HFFc6 (cell line): ENCODE measurements at regions not wholly inside any gene's neighbourhood (a gene's known extent, or its start where the extent isn't known, plus 50 kb on each side); places are given as distances from the start of the nearest gene placed in this dataset.

ENCODE experiments used
- DNase-seq: peaks from one replicate; pipeline ENCODE4 v3.0.0-alpha.2; 2018
- H3K27ac Mint-ChIP-seq: 2 replicates; pipeline ENCODE4 v1.8.0; 2020; ENCODE audit warnings: mild to moderate bottlenecking, mixed read lengths
- H3K27me3 Mint-ChIP-seq: 2 replicates; pipeline ENCODE4 v1.8.0; 2021; ENCODE audit warnings: mild to moderate bottlenecking, moderate library complexity, mixed read lengths; ENCODE audit not compliant: insufficient read depth
- H3K36me3 Mint-ChIP-seq: 2 replicates; pipeline ENCODE4 v1.8.0; 2021; ENCODE audit warnings: low read depth, mixed read lengths
- H3K4me1 Mint-ChIP-seq: 2 replicates; pipeline ENCODE4 v1.8.0; 2020; ENCODE audit warnings: low read depth, mixed read lengths
- H3K4me3 Mint-ChIP-seq: 2 replicates; pipeline ENCODE4 v1.8.0; 2020; ENCODE audit warnings: mild to moderate bottlenecking, moderate library complexity, mixed read lengths
- H3K9me3 Mint-ChIP-seq: 2 replicates; pipeline ENCODE4 v1.8.0; 2020; ENCODE audit warnings: mild to moderate bottlenecking, mixed read lengths
- TF ChIP-seq, protein P1 (sequence below): fragments of 200-600 bp; sonication (generic); IDR thresholded peaks from 2 replicates; pipeline ENCODE4 v1.5.0; 2021; ENCODE audit warnings: antibody characterized with exemption, mild to moderate bottlenecking

DNA sequence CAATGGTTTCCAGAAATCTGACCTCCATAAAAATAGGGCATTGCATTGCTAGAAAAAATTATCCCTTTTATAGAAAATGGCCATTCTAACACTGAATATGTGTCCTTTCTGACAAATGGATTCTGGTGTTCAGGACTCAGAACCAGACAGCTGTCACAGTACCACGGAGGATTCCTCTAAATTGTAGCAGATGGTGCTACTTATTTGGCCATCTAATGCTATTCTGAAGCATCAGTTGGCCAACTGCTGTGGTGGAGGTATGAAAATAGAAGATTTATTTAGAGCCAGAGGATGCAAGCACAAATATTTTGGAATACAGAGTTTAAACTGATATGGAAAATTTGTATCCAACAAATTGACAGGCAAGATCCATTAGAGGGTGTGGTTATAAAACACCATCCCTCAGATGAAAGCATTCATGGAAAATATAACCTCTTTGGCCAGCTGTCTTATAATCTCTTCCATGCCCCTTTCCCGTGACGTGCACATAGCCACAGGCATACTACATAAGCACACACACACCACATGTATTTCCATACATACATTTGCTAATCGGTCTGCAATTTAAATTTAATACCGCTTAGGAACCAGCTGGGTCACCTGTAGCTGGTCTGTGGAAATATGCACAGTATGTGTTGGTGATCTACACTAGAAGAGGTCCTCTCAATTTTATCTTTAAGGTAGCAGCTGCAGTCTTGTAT, 302.7 kb upstream of the KCNMB2 start:
- peaks cover 2% of the 10 kb centered on the region; the same call in 1 of the 2 replicates for H3K27me3 Mint-ChIP-seq
- no peak for DNase-seq
- H3K27ac Mint-ChIP-seq, result no peak overlapping the region
- H3K9me3 Mint-ChIP-seq, result no peaks in the 10 kb centered on the region
- no peak overlapping the region for H3K4me3 Mint-ChIP-seq
- TF ChIP-seq, protein P1, sequence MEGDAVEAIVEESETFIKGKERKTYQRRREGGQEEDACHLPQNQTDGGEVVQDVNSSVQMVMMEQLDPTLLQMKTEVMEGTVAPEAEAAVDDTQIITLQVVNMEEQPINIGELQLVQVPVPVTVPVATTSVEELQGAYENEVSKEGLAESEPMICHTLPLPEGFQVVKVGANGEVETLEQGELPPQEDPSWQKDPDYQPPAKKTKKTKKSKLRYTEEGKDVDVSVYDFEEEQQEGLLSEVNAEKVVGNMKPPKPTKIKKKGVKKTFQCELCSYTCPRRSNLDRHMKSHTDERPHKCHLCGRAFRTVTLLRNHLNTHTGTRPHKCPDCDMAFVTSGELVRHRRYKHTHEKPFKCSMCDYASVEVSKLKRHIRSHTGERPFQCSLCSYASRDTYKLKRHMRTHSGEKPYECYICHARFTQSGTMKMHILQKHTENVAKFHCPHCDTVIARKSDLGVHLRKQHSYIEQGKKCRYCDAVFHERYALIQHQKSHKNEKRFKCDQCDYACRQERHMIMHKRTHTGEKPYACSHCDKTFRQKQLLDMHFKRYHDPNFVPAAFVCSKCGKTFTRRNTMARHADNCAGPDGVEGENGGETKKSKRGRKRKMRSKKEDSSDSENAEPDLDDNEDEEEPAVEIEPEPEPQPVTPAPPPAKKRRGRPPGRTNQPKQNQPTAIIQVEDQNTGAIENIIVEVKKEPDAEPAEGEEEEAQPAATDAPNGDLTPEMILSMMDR, result no peak
- no peaks in the 10 kb centered on the region for H3K36me3 Mint-ChIP-seq
- peaks cover 28% of the 10 kb centered on the region for H3K4me1 Mint-ChIP-seq

DNA sequence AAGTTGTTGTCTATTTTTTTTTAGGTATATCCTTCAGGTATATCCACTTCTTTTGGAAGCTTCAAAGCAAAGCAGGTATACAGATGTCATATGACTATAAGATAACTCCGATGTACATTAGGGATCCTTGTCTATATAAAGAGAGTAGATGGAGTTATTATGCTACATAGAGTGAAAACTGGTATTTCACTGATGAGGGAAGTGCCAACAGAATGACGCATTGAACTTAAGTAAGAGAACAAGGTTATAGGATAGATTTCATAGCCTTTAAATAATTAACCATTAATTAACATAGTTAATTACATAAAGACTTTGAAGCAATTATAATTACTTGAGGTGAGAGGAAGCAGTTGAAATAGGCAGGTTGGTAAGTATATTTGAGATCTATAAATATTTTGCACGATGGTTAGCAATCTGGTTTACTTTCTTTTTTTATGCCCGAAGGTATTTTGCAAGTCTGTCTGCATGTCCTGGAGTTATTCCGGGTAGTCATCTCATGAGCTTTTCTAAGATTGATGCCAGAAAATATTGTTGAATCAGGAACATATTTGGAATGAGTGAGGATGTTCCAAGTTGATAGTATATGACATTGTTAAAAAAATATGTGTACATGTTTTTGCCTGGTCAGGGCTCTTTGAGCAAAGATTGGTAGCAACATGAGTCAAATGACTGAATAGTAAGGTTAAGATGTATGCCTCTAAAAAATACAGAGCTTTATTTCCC, 299.5 kb upstream of the KCNMB2 start:
- Mint-ChIP-seq H3K36me3 (no peaks in the 10 kb centered on the region; the same call in 1 of the 2 replicates), H3K9me3 (no peaks in the 10 kb centered on the region), H3K4me1 (peaks cover 23% of the 10 kb centered on the region), H3K4me3 (peak overlapping the region; percentile 65; the same call in 1 of the 2 replicates), H3K27me3 (no peaks in the 10 kb centered on the region), H3K27ac (no peak overlapping the region)
- peak; percentile 24 for DNase-seq
- TF ChIP-seq, protein P1, result no peak

DNA sequence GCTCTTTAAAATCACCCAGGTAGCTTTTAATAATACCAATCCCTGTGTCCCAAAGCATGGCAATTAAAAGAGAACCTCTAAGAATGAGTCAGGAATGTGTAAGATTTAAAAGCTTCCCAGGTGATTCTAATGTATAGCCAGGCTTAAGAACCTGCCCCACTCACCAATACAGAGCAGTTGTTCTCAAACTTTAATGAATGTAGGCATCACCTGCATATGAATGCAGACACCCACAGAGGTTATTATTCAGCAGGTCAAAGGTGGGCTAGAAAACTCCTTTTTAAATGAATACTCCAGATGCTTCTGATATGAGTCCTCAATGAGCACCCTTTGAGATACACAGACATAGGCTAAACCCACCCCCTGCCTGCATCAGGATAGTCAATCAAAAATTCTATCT, 298.1 kb upstream of the KCNMB2 start:
- Mint-ChIP-seq H3K4me1 (peaks cover 18% of the 10 kb centered on the region), H3K4me3 (no peak overlapping the region), H3K36me3 (no peaks in the 10 kb centered on the region; the same call in 1 of the 2 replicates), H3K27me3 (no peaks in the 10 kb centered on the region; the same call in 1 of the 2 replicates), H3K9me3 (no peaks in the 10 kb centered on the region), H3K27ac (no peak overlapping the region)
- DNase-seq, result no peak
- TF ChIP-seq, protein P1, result no peak

DNA sequence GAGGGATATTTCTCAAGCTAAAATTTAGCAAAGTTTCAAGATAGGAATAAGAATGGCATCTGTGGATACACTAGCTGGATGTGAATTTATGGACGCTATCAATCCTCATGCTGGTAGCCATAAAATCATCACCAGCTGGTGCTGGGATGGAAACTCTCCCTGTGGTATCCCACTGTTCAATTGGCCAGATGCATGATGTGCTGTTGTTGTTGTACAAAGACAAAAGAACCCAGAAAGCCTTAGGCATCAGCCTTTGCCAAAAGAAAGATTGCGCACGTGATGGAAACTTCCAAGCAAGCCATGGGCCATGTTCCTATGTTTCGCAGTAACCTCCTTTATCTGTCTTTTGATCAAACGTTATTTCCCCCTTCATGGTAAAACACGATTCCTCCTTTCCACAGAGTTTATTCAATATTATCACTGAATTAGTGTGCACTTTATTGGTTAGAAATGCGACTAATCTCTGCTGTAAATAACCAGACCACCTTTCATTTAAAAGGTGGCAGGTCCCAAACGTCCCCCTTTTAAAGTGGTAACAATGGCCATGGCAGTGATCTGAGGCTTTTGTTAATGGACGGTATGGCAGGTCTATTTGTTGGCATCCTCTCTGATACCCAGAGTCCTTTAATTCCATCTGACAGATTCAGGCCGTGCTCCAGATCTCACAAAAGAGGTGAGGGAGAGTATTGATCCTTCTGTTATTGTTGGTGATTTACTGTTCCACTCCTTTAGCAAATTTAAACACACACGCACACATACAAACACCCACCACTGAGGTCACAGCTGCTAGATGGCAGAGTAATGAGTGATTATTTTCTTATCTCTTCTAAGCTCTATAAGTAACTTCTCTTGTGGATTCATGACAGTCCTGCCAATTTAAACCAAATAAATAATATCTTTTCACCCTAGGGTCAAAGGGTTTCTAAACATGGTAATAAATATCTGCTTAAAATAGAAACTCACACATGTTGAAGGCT, 291.2 kb upstream of the KCNMB2 start:
- TF ChIP-seq, protein P1, result no peak
- no peak overlapping the region for H3K27ac Mint-ChIP-seq
- no peaks in the 10 kb centered on the region for H3K9me3 Mint-ChIP-seq
- H3K27me3 Mint-ChIP-seq, result no peaks in the 10 kb centered on the region; the same call in 1 of the 2 replicates
- no peaks in the 10 kb centered on the region; the same call in 1 of the 2 replicates for H3K36me3 Mint-ChIP-seq
- peaks cover 12% of the 10 kb centered on the region; the same call in 1 of the 2 replicates for H3K4me1 Mint-ChIP-seq
- DNase-seq, result no peak
- H3K4me3 Mint-ChIP-seq, result no peak overlapping the region

DNA sequence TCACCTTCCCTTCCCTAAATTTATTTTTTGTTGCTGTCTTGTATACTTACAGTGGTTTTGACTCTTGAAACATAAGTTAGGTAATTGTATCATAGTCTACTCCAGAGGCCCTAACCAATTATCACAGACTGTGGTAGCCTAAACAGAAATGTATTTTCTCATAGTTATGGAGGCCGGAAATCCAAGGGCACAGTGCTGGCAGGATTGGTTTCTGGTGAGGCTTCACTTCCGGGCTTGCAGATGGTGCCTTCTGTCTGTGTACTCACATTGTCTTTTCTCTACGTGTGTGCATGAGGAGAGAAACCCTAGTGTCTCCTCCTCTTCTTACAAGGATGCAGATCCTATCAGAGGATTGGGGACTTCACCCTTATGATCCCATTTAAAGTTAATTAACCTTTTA, 290.2 kb upstream of the KCNMB2 start:
- Mint-ChIP-seq H3K27ac (no peak overlapping the region), H3K9me3 (no peaks in the 10 kb centered on the region), H3K4me3 (no peak overlapping the region), H3K36me3 (no peaks in the 10 kb centered on the region; the same call in 1 of the 2 replicates), H3K27me3 (no peaks in the 10 kb centered on the region; the same call in 1 of the 2 replicates), H3K4me1 (peaks cover 12% of the 10 kb centered on the region; the same call in 1 of the 2 replicates)
- DNase-seq, result no peak
- TF ChIP-seq, protein P1, result no peak
